ENCODE measurements at regions not wholly inside any gene's neighbourhood (a gene's known extent, or its start where the extent isn't known, plus 50 kb on each side); places are given as distances from the start of the nearest gene placed in this dataset.

- DNase-seq: peak; percentile 29
Observed at GRCh38 chr12:125228519-125229260, 163.5 kb downstream of the AACS start.

- no peak for DNase-seq
Observed at GRCh38 chr12:125229878-125230530, 164.8 kb downstream of the AACS start.

DNA sequence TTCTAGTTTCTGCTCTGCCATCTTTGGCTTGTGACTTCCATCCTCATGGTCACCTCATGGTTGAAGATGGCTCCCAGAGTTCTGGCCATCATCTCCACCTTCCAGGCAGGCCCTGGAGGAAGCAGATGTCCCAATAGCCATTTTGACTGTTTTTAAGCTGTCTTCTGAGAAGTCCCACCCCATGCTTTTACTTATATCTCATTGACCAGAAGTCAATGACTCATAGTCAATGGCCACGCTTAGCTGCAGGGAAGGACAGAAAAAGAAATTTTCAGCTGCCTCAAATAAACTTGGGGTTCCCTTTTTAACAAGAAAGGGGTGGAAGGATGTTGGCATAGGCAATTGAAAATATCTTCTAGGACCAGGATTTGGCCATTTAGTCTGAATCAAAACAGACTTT, 168.1 kb downstream of the AACS start:
- DNase-seq: no peak

DNA sequence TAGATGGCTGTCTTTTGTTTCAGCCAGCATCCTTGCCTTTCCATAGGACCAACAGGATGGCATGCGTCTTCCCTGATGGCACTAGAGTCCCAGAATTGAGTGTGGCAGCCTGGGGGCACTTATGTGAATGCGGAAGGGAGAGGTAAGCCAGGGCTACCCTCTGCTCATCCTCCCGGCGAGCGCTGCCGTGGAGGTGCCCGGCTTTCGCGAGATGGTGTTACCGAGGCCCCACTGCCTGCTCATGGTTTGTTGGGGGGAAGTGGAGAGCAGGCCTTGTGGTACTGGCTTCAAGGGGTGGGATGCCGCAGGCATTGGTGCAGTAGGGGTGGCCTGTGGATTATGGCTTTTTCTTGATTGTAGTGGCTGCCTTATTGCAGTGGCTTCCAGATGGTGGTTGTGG, 174.3 kb downstream of the AACS start:
- no peak for DNase-seq

GRCh38 chr12:125240717-125241116, 175.5 kb downstream of the AACS start:
- no peak for DNase-seq

- DNase-seq: no peak
Observed at GRCh38 chr12:125243811-125244210, 178.6 kb downstream of the AACS start.

GRCh38 chr12:125244338-125244737, 179.1 kb downstream of the AACS start:
- no peak for DNase-seq

DNA sequence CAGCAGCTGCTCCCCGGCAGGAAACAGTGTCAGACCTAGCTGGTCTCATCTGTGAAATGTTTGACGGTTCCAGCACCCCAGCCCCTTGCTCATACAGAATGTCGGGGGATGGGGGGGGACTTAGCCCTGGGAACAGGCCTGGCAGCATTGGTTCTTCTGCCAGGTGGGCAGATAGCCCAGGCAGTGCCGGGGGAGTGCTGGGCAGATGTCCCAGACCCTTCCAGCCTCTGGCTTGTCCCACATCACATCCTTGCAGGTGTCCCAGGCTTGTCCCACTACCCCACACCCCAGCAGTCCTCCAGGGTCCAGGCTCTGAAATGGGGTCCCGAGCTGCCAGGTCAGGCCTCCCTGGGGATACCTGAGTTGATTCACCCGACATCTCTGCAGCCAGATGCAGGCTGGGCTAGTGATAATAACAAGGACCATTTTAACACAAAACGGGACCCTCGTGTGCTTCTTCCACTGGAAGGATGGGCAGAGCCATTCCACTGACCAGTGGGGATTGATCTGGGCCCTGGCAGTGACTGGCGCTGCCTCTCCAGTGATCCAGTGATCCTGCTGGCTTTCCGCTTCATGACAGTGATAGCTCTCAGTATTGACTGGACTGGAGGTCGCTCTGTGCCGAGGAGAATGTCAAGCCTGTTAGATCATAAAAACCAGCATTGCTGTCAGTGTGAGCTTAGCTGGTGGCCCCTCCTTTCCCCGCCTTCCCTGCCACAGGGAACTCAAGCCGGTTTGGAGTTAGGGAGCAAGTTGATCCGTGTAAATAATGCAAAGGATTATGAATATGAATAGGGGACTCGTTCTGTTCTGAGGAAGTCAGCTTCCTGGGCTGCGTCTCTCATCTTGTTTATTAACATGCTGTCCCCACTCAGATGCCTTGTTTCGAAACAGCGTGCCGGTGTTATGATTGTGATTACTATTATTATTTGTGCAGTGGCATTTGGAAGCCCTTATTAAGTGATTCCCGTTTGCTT, 180.6 kb downstream of the AACS start:
- DNase-seq: peak; percentile 81

DNA sequence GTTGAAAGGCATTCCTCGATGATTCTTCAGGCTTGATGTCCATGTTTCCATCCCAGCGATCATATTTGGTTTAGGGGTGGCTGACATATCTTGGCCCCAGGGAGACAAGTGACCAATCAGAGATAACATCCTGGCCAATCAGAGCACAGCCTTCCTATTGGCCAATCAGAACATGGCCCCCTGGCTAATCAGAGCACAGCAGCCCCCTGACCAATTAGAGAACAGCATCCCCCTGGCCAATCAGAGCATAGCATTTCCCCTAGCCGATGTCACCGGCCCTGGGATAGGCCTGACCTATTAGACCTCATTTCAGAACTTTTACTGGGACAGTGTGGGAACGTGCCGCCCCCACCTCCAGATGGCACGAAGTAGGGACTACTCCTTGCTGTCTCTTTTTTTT, 182.2 kb downstream of the AACS start:
- no peak for DNase-seq

- no peak for DNase-seq
Observed at GRCh38 chr12:125249066-125249824, 184.0 kb downstream of the AACS start.

DNA sequence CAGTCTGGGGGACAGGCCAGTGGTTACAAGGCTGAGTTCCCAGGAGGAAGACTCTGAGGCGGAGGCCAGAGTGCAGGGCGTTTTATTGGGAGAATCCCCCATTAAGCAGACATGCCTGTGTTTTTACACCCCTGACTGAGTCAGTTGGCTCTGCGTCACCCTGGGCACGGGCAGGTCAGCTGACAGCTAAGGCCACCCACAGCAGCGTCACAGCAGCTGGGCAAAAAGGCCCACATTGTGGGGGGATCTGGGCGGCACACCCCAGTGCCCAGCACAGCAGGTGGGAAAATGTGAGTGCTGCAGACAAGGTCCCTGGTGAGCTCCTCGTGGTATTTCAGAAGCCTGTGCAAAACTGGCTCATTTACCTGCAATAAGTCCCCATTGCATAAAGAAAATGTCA, 184.7 kb downstream of the AACS start:
- no peak for DNase-seq

DNA sequence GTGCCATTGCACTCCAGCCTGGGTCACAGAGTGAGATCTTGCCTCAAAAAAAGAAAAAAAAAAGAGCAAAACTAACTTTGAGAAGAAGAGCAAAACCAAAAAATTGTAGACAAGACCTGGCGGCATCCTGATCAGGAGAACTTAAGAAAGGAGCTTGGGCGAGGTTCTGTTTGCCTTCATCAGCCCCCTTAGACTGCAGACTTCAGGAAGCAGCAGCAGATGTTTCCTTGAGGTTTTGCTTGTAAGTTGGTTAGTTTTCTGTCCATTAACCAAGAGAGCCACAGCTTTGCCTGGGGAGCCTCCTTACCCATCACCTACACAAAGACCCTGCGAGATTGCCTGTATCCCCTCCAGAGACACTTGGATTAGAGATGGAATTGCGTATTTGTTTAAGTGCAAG, 189.0 kb downstream of the AACS start:
- no peak for DNase-seq

DNA sequence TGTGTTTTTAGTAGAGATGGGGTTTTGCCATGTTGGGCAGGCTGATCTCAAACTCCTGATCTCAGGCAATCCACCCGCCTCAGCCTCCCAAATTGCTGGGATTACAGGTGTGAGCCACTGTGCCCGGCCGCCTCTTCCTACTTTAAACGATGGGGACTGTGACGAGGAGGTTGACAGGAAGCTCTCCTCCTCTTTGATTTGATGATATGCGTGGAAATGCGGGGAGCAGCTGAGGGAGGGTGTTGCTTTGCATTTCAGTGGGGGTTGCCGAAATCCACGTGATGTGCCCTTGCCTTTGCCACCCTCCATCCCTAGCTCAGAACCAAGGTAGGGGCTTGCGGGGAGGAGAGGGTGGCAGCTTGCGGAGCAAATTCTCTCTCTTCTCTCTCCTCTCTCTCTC, 189.6 kb downstream of the AACS start:
- DNase-seq: no peak

DNA sequence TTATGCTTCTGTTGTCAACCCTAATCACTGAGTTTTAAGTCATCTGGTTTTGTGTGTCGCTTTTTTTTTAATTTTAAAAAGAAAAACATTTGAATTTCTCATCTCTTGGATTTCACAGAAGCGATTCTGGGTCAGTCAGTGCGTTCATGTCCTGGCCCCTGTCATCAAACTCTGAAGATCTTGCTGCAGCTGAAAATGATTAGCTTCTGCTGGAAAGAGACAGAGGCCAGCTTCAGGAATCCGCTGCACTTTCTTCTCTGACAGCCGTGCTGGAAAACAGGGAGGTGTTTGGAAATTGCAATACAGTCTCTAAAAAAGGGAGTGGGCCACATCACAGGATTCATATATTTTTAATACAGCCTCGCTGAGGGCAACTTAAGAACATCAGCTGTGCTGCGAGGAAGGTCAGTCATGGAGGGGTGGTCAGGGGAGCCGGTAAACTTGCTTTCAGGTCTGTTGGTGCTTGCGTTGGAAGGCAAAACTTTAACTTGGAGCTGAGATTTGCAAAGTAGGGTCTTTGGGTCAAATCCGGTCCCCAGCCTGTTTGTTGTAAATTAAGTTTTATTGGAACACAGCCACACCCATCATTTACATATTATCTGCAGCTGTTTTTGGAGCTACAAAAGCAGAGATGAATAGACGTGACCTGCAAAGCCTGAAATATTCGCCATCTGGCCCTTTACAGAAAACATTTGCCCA, 190.8 kb downstream of the AACS start:
- DNase-seq: no peak

DNA sequence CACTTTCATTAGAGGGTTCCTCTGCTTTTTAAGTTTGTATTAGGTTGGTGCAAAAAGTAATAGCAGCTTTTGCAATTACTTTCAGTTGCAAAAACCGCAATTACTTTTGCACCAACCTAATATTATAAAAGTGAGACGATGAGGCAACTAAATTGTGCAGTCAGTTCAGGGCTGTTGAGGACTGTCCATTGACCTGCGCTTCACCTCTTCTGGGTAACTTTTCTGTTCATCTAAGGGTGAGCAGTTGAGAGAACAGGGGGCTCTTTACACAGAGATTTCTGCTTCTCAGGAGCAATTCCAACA, 191.3 kb downstream of the AACS start:
- DNase-seq: no peak

DNA sequence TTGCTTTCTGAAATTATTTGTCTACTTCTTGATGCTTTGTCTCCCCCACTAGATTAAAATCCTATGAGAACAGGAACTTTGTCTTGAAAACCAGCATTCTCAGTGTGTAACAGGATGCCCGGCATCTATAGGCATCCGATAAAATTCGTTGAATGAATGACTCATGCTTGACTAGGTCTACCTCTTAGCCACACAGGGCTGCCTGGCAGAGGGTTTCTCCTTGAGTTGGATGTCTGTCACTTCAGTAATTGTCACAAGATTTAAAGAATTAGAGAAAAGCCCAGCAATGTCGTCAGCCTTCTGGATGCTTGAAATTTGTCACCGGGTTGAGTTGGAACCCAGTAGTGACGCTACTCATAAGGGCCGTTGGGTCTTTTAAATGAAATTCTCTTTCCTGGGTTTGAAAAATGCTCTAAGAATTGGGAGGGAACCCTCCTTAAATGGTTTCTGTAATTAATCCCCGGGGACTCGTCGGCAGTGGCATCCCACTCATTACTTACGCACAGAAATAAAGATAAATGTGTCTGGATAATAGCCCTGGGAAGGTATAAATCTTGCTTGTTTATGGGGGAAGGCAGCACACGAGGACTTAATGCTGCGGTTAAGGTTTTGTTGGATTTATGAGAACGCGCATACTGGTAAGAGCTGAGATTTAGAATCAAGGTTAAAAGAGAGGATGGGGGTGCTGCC, 194.1 kb downstream of the AACS start:
- no peak for DNase-seq

- DNase-seq: peak; percentile 64
Observed at GRCh38 chr12:125262851-125263250, 197.6 kb downstream of the AACS start.

DNA sequence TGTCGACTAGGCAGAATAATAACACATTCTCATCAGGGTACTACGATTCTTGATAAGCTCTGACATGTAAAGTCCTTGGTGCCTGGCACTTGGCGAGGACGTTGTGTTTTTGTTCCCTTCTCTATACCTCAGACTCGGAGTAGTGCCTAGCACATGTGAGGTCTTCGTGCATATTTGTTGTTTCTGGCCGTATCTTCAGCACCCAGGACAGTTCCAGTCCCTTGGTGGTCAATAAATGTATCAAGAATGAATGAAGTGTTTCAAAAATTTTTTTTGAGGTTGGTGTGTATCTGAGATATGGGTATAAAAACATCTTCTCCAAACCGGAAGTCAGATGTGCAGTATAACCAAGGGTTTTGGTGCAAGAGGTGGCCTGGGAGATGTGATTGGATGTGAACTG, 198.2 kb downstream of the AACS start:
- no peak for DNase-seq

DNA sequence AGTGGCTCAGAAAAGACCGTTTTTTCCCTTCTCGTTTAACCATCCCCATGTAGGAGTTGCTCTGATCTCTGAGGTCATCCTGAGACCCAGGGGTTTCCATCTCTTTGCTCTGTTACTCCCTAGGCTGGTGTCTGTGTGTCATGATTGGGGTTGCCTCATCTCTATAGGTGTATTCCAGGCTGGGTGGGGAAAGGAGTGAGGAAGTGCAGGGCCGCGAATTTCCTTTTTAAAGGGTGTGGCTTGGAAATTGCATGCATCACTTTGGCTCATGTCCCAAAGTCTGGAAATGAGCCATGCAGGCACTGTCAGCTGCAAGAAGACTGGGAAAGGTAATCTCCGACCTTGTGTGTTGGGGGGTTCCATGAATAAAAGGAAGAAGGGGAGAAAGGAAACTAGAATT, 201.9 kb downstream of the AACS start:
- DNase-seq: no peak

DNA sequence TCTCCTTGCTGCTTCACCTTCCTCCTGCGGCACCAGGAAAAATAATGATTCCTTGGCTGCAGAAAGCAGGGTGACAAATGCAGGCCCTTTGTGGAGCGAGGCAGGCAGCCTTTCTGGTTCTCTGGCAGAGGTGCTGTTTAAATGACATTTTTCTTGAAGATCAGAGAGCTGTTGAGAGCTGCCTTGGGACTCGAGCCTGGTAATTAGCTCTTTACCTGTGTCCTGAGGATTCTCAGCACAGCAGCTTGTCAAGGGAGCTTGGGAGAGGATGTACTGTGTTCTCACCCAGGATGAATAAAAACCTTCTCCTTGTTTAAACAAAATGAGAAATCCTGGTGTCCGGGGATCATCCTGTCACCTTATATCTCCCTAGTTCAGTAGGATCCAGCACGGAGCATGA, 204.0 kb downstream of the AACS start:
- peak; percentile 6 for DNase-seq

DNA sequence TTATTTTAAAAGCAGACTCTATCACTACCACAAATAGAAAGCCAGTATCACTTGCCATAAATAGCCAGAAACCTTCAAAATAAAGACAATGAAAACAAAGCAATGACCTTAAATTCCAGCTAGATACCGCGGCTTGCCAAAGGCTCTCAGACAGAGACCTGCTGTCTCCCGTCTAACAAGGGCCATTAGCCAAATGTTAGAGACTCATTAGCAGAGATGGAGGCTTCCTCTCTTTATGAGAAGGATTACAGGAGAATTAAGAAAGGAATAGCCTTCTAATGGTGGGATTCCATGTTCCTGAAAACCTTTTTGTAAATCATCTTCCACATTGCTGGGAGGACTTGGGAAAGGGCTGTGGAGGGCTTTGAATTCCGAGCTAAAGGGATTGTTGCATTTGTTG, 206.7 kb downstream of the AACS start:
- DNase-seq: no peak

All from retina (tissue), 1 donor.